H1 (cell line): ENCODE measurements at regions not wholly inside any gene's neighbourhood (a gene's known extent, or its start where the extent isn't known, plus 50 kb on each side); places are given as distances from the start of the nearest gene placed in this dataset.

ENCODE experiments used
- CTCF ChIA-PET: fragments of 300-600 bp; sonication (Branson Sonifier 250); formaldehyde crosslinking; loops from one replicate; lab custom pipeline; 2021; ENCODE audit not compliant: partially characterized antibody; lab: Charles Lee
- POLR2A ChIA-PET: fragments of 300-600 bp; sonication (Branson Sonifier 250); formaldehyde crosslinking; loops from one replicate; lab custom pipeline; 2021; ENCODE audit warnings: inconsistent platforms; ENCODE audit not compliant: partially characterized antibody; lab: Charles Lee
- DNase-seq, 2 experiments: peaks; one replicate each; pipeline versions ENCODE4 v3.0.0 to v3.0.0-alpha.2; 2010 to 2022; ENCODE audit warnings: low spot score in 2 of 2, low read depth in 1 of 2, mixed read lengths in 1 of 2
- FAIRE-seq: peaks from 2 replicates; lab custom pipeline; 2011; peaks lifted over from hg19 to GRCh38; lab: Jason Lieb, UNC
- H2AFZ ChIP-seq: 2 replicates; pipeline ENCODE4 v1.8.1; 2012; ENCODE audit warnings: low read length, inconsistent platforms
- H2AK5ac ChIP-seq: 2 replicates; pipeline ENCODE4 v1.6.1; 2013; ENCODE audit warnings: low read depth, low read length
- H2BK120ac ChIP-seq: replicated peaks from 2 replicates; pipeline ENCODE3; 2013; ENCODE audit warnings: low read depth, low read length, inconsistent platforms
- H2BK12ac ChIP-seq: 2 replicates; pipeline ENCODE4 v1.6.1; 2013; ENCODE audit warnings: low read depth, low read length
- H2BK15ac ChIP-seq: 2 replicates; pipeline ENCODE4 v1.6.1; 2013; ENCODE audit warnings: low read length
- H2BK20ac ChIP-seq: 2 replicates; pipeline ENCODE4 v1.6.1; 2013; ENCODE audit warnings: low read length
- H2BK5ac ChIP-seq: 2 replicates; pipeline ENCODE4 v1.6.1; 2013; ENCODE audit warnings: low read depth, low read length
- H3K14ac ChIP-seq: 2 replicates; pipeline ENCODE4 v1.6.1; 2013; ENCODE audit warnings: inconsistent platforms; ENCODE audit not compliant: insufficient read length
- H3K18ac ChIP-seq: 2 replicates; pipeline ENCODE4 v1.6.1; 2013; ENCODE audit warnings: low read length; ENCODE audit errors: extremely low read depth
- H3K23ac ChIP-seq: 2 replicates; pipeline ENCODE4 v1.6.1; 2013; ENCODE audit warnings: inconsistent platforms; ENCODE audit not compliant: insufficient read length
- H3K23me2 ChIP-seq: 2 replicates; pipeline ENCODE4 v1.6.1; 2013; ENCODE audit warnings: low read depth, low read length
- H3K27ac ChIP-seq: 2 replicates; pipeline ENCODE4 v1.6.1; 2011; ENCODE audit warnings: low read depth, low read length, inconsistent platforms
- H3K27me3 ChIP-seq, 4 experiments: replicated peaks in 1 of 4; 1 replicate in 1 of 4; 2 replicates in 3 of 4; pipeline versions ENCODE4 v1.6.1 to v1.8.1; 2011 to 2013; ENCODE audit warnings: low read length in 3 of 4, mild to moderate bottlenecking in 3 of 4, inconsistent platforms in 2 of 4, mixed read lengths in 2 of 4, moderate library complexity in 1 of 4; ENCODE audit not compliant: control insufficient read depth in 3 of 4, insufficient read depth in 3 of 4; ENCODE audit errors: extremely low read depth in 1 of 4
- H3K36me3 ChIP-seq, 4 experiments: 2 replicates each; pipeline versions ENCODE4 v1.6.1 to v1.8.1; 2011 to 2013; ENCODE audit warnings: mild to moderate bottlenecking in 4 of 4, low read length in 3 of 4, moderate library complexity in 2 of 4, control low read depth in 1 of 4, inconsistent platforms in 1 of 4; ENCODE audit not compliant: insufficient read depth in 4 of 4, control insufficient read depth in 2 of 4
- H3K4ac ChIP-seq: replicated peaks from 2 replicates; pipeline ENCODE3; 2013; ENCODE audit warnings: low read length, low read depth, mixed read lengths, inconsistent platforms; ENCODE audit not compliant: insufficient read length
- H3K4me1 ChIP-seq, 4 experiments: replicated peaks in 1 of 4; 1 replicate in 1 of 4; 2 replicates in 3 of 4; pipeline versions ENCODE4 v1.6.1 to v1.8.1; 2011 to 2013; ENCODE audit warnings: low read length in 3 of 4, inconsistent platforms in 2 of 4, mixed read lengths in 1 of 4; ENCODE audit not compliant: insufficient read depth in 4 of 4, control insufficient read depth in 3 of 4
- H3K4me2 ChIP-seq, 2 experiments: 2 replicates each; pipeline versions ENCODE4 v1.6.1 to v1.8.1; 2011 to 2013; ENCODE audit warnings: low read depth in 2 of 2, low read length in 2 of 2, control low read depth in 1 of 2, inconsistent platforms in 1 of 2, mild to moderate bottlenecking in 1 of 2; ENCODE audit not compliant: insufficient read depth in 1 of 2
- H3K4me3 ChIP-seq, 4 experiments: fragments of 200-600, 300-600 bp in 1 of 4; sonication (generic), shearing (Covaris generic), sonication (Bioruptor Twin) in 1 of 4; 2 replicates each; pipeline versions ENCODE4 v1.5.1 to v1.8.1; 2011 to 2016; ENCODE audit warnings: low read length in 4 of 4, low read depth in 3 of 4, control low read depth in 2 of 4, inconsistent platforms in 2 of 4, mild to moderate bottlenecking in 2 of 4, mixed read lengths in 1 of 4, moderate library complexity in 1 of 4; ENCODE audit not compliant: insufficient read depth in 2 of 4; ENCODE audit errors: extremely low read depth in 1 of 4
- H3K56ac ChIP-seq: replicated peaks from 2 replicates; pipeline ENCODE3; 2013; ENCODE audit warnings: low read depth, mild to moderate bottlenecking, mixed read lengths, low read length, inconsistent platforms; ENCODE audit not compliant: insufficient read length
- H3K79me1 ChIP-seq: 2 replicates; pipeline ENCODE4 v1.6.1; 2013; ENCODE audit warnings: low read depth, low read length, control low read depth
- H3K79me2 ChIP-seq, 2 experiments: 2 replicates each; pipeline versions ENCODE4 v1.6.1 to v1.8.1; 2012 to 2013; ENCODE audit warnings: low read length in 2 of 2, mild to moderate bottlenecking in 2 of 2, inconsistent platforms in 1 of 2; ENCODE audit not compliant: insufficient read depth in 2 of 2, control insufficient read depth in 1 of 2
- H3K9ac ChIP-seq, 4 experiments: replicated peaks in 1 of 4; 1 replicate in 1 of 4; 2 replicates in 3 of 4; pipeline versions ENCODE4 v1.6.1 to v1.8.1; 2011 to 2013; ENCODE audit warnings: low read depth in 3 of 4, low read length in 3 of 4, control low read depth in 2 of 4, mild to moderate bottlenecking in 2 of 4, moderate library complexity in 2 of 4, inconsistent platforms in 1 of 4; ENCODE audit errors: extremely low read depth in 1 of 4
- H3K9me3 ChIP-seq, 2 experiments: 2 replicates each; pipeline versions ENCODE4 v1.6.1 to v1.8.1; 2012 to 2013; ENCODE audit warnings: mild to moderate bottlenecking in 2 of 2, moderate library complexity in 2 of 2, control low read depth in 1 of 2, inconsistent platforms in 1 of 2, low read depth in 1 of 2, low read length in 1 of 2, mixed read lengths in 1 of 2; ENCODE audit not compliant: insufficient read depth in 2 of 2
- H4K20me1 ChIP-seq, 2 experiments: replicated peaks in 1 of 2; 2 replicates each; pipeline versions ENCODE3 to v1.8.1; 2011 to 2013; ENCODE audit warnings: inconsistent platforms in 2 of 2, low read length in 2 of 2, mild to moderate bottlenecking in 1 of 2; ENCODE audit not compliant: insufficient read depth in 2 of 2, control insufficient read depth in 1 of 2
- H4K5ac ChIP-seq: 2 replicates; pipeline ENCODE4 v1.6.1; 2013; ENCODE audit warnings: low read length, low read depth, mixed read lengths, inconsistent platforms; ENCODE audit not compliant: insufficient read length
- H4K8ac ChIP-seq: 2 replicates; pipeline ENCODE4 v1.8.0; 2013; ENCODE audit warnings: mild to moderate bottlenecking, moderate library complexity, low read length, inconsistent platforms; ENCODE audit not compliant: insufficient read depth; ENCODE audit errors: extremely low read depth
- H4K91ac ChIP-seq: replicated peaks from 2 replicates; pipeline ENCODE3; 2013; ENCODE audit warnings: low read length, mixed read lengths, inconsistent platforms; ENCODE audit not compliant: insufficient read length
- ATF3 ChIP-seq: IDR thresholded peaks from 2 replicates; pipeline ENCODE4 v1.6.1; 2011; ENCODE audit warnings: low read depth, mild to moderate bottlenecking, low read length; ENCODE audit not compliant: insufficient read depth
- CTBP2 ChIP-seq: IDR thresholded peaks from 2 replicates; pipeline ENCODE4 v1.7.0; 2011; ENCODE audit warnings: borderline replicate concordance, mild to moderate bottlenecking, moderate library complexity, mixed read lengths, low read length; ENCODE audit not compliant: insufficient read depth, insufficient read length
- E2F6 ChIP-seq: IDR thresholded peaks from 2 replicates; pipeline ENCODE4 v1.6.1; 2012; ENCODE audit warnings: inconsistent platforms
- EP300 ChIP-seq, 2 experiments: IDR thresholded peaks; 1 replicate in 1 of 2; 2 replicates in 1 of 2; pipeline ENCODE4 v1.6.1; 2011 to 2012; ENCODE audit warnings: low read depth in 2 of 2, low read length in 2 of 2, mild to moderate bottlenecking in 2 of 2, borderline replicate concordance in 1 of 2, inconsistent platforms in 1 of 2, moderate library complexity in 1 of 2
- GTF2F1 ChIP-seq: IDR thresholded peaks from 2 replicates; pipeline ENCODE4 v1.6.1; 2012; ENCODE audit warnings: low read depth, low read length, improper control_type of control experiment, borderline replicate concordance
- KDM4A ChIP-seq: IDR thresholded peaks from one replicate; pipeline ENCODE4 v1.7.1; 2012; ENCODE audit warnings: low read depth, mild to moderate bottlenecking, moderate library complexity, low read length, inconsistent platforms; ENCODE audit not compliant: severe bottlenecking
- KDM5A ChIP-seq: fragments of 200-600 bp; IDR thresholded peaks from 2 replicates; pipeline ENCODE4 v1.7.1; 2012; ENCODE audit warnings: mild to moderate bottlenecking, low read length, inconsistent platforms, mixed read lengths
- MAFK ChIP-seq: IDR thresholded peaks from 2 replicates; pipeline ENCODE4 v1.6.1; 2012; ENCODE audit warnings: low read depth, mild to moderate bottlenecking, improper control_type of control experiment, low read length
- SIN3A ChIP-seq, 2 experiments: IDR thresholded peaks in 1 of 2; conservative IDR thresholded peaks in 1 of 2; 2 replicates each; pipeline ENCODE4 v1.6.1; 2011 to 2012; ENCODE audit warnings: low read length in 2 of 2, improper control_type of control experiment in 1 of 2, low read depth in 1 of 2, mild to moderate bottlenecking in 1 of 2
- WGBS, 2 experiments: shearing (Covaris generic) in 1 of 2; methylation state at CpG; one replicate each; pipeline versions ENCODE4 v1.1.6 to v1.1.7; 2013 to 2015; ENCODE audit warnings: low lambda C conversion rate in 2 of 2, mixed read lengths in 2 of 2, inconsistent platforms in 1 of 2, low coverage in 1 of 2, missing lambda C conversion rate in 1 of 2; ENCODE audit not compliant: insufficient replicate concordance in 2 of 2, insufficient coverage in 1 of 2, insufficient read length in 1 of 2; ENCODE audit errors: extremely low coverage in 1 of 2, missing lambda C conversion rate in 1 of 2; 5-methylcytosine and 5-hydroxymethylcytosine counted together

DNA sequence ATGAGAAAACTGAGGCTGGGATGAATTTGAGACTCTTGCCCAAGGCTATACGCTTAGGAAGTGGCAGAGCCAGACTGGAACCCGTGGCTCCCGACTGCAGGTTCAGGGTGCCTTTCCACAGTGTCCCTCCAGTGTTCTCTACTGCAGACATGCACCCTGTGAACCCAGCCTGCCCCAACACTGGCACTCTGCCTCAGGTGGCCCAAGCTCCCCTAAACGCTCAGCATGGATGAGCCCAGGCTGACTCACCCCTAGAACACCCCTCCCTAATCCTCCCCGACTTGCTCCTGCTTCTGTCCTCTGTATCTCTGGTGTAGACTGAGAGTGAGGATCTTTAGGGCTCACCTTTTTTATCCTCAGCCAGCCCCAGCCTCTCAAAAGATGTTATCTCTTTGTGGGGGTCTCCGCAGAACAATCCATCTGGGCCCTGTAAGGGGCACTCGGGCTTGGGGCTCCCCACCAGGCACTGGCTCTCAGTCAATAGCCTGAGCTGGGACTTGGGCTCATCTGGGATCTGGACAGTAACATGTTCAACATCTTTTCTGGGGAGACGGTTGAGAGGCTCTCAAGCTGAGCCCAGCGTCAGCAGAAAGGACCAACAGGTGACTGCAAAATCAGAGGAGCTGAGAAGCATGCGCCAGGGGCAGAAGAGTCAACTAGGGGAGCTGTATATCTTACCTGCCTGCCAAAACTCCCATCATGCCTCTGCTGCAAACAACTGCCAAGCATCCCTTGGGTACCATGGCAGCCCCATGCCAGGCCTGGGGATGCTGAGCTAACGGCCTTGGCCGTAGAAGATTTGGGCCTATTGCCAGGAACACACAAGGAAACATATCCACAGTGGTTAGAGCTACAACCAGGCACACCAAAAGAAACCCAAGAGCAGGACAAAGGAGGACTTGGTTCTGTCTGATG lies 176.2 kb downstream of the BUD13 start:
- H2BK15ac ChIP-seq, result peak overlapping the region; percentile 31; the same call in 1 of the 2 replicates
- H2BK12ac ChIP-seq, result no peak overlapping the region
- no peaks in the 10 kb centered on the region; a peak in 1 of 7 replicates for H3K27me3 ChIP-seq
- peaks cover 0 to 3% of the 10 kb centered on the region in 2 experiments for H4K20me1 ChIP-seq
- no peak overlapping the region for H3K4ac ChIP-seq
- no peak overlapping the region for H3K56ac ChIP-seq
- no peak overlapping the region for H3K27ac ChIP-seq
- no peak overlapping the region for H3K18ac ChIP-seq
- H3K79me1 ChIP-seq, result no peaks in the 10 kb centered on the region
- H4K91ac ChIP-seq, result no peak overlapping the region
- no peak overlapping the region; the same call in 1 of the 2 replicates for H2AK5ac ChIP-seq
- POLR2A ChIA-PET, result interaction anchor here (1.5 kb wide), 1 partner anchor 14 kb away, joined by 3 read pairs; no protein-coding TSS in a partner anchor
- no peak overlapping the region for H2BK120ac ChIP-seq
- WGBS, 2 experiments, result 82% methylated on average over 12 of the region's 12 CpGs; no CpG with 5 or more reads in 1 of the 2 experiments
- no peak overlapping the region for H2BK5ac ChIP-seq
- H3K14ac ChIP-seq, result no peak overlapping the region
- no peak for FAIRE-seq
- H3K23me2 ChIP-seq, result no peaks in the 10 kb centered on the region
- no peaks in the 10 kb centered on the region for H3K9me3 ChIP-seq
- H3K23ac ChIP-seq, result no peak overlapping the region
- CTCF ChIA-PET, result interaction anchor here (0.6 to 2.0 kb wide), 8 partner anchors 11 to 608 kb away, joined by 3 to 8 read pairs (median 5); no protein-coding TSS in a partner anchor
- no peaks in the 10 kb centered on the region for H3K79me2 ChIP-seq
- no peak overlapping the region for H2BK20ac ChIP-seq
- no peak for DNase-seq
- H2AFZ ChIP-seq, result no peak overlapping the region
- H4K5ac ChIP-seq, result no peak overlapping the region
- no peaks in the 10 kb centered on the region for H3K4me1 ChIP-seq
- H3K36me3 ChIP-seq, result no peaks in the 10 kb centered on the region
- H4K8ac ChIP-seq, result no peak overlapping the region
- no peak overlapping the region for H3K9ac ChIP-seq
- no peak overlapping the region for H3K4me2 ChIP-seq
- no peak overlapping the region for H3K4me3 ChIP-seq
- TF ChIP-seq ATF3, result no peak
- TF ChIP-seq KDM5A, result no peak
- TF ChIP-seq CTBP2, result no peak
- no peak for TF ChIP-seq E2F6
- no peak for TF ChIP-seq KDM4A
- TF ChIP-seq SIN3A (conservative IDR thresholded peaks at IDR 0.05 in 1 of 2, IDR thresholded peaks at IDR 0.05 in 1 of 2; ENCODE audit: low read depth in 1 of 2, low read length in 2 of 2), result no peak
- TF ChIP-seq MAFK, result no peak
- TF ChIP-seq EP300 (IDR thresholded peaks at IDR 0.05; ENCODE audit: borderline replicate concordance in 1 of 2, low read depth in 2 of 2, low read length in 2 of 2), result no peak
- no peak for TF ChIP-seq GTF2F1
